Karpas-422 (cell line): ENCODE measurements at regions not wholly inside any gene's neighbourhood (a gene's known extent, or its start where the extent isn't known, plus 50 kb on each side); places are given as distances from the start of the nearest gene placed in this dataset.

Experiments used
- DNase-seq: peaks from one replicate; pipeline ENCODE4 v3.0.0-alpha.2; 2015
- H2AFZ ChIP-seq: fragments of 200-600 bp; sonication (generic); 2 replicates; pipeline ENCODE4 v1.6.1; 2014; ENCODE audit warnings: antibody characterized with exemption, low read length, mixed read lengths
- H3K27ac ChIP-seq: fragments of 200-600 bp; sonication (generic); 2 replicates; pipeline ENCODE4 v1.5.1; 2014; ENCODE audit warnings: mild to moderate bottlenecking, low read length, moderate library complexity
- H3K27me3 ChIP-seq: fragments of 200-600 bp; sonication (generic); 2 replicates; pipeline ENCODE4 v1.6.1; 2014; ENCODE audit warnings: low read length, mixed read lengths
- H3K36me3 ChIP-seq: fragments of 200-600 bp; sonication (generic); 2 replicates; pipeline ENCODE4 v1.6.1; 2014; ENCODE audit warnings: low read length, mixed read lengths; ENCODE audit not compliant: insufficient read depth
- H3K4me1 ChIP-seq: fragments of 200-600 bp; sonication (generic); 2 replicates; pipeline ENCODE4 v1.6.1; 2014; ENCODE audit warnings: mild to moderate bottlenecking, low read length, mixed read lengths
- H3K4me2 ChIP-seq: fragments of 200-600 bp; sonication (generic); 2 replicates; pipeline ENCODE4 v1.6.1; 2014; ENCODE audit warnings: low read length, low read depth, mild to moderate bottlenecking; ENCODE audit not compliant: poor library complexity, severe bottlenecking
- H3K4me3 ChIP-seq: fragments of 200-600 bp; sonication (generic); 2 replicates; pipeline ENCODE4 v1.5.1; 2014; ENCODE audit warnings: mild to moderate bottlenecking, antibody characterized with exemption, low read length, mixed read lengths
- H3K79me2 ChIP-seq: fragments of 200-600 bp; sonication (generic); 2 replicates; pipeline ENCODE4 v1.6.1; 2014; ENCODE audit warnings: mild to moderate bottlenecking, low read length, mixed read lengths
- H3K9ac ChIP-seq: fragments of 200-600 bp; sonication (generic); 2 replicates; pipeline ENCODE4 v1.6.0; 2014; ENCODE audit warnings: low read length
- H3K9me2 ChIP-seq: fragments of 200-600 bp; sonication (generic), shearing (Covaris generic); replicated peaks from 2 replicates; pipeline ENCODE4 v1.6.0; 2014; ENCODE audit warnings: mild to moderate bottlenecking, low read length, moderate library complexity; ENCODE audit not compliant: insufficient read depth
- H3K9me3 ChIP-seq: fragments of 300-700, 200-600 bp; sonication (generic); 2 replicates; pipeline ENCODE4 v1.6.1; 2014; ENCODE audit warnings: low read length, mixed read lengths
- H4K20me1 ChIP-seq: fragments of 200-600 bp; sonication (generic); 2 replicates; pipeline ENCODE4 v1.6.1; 2014; ENCODE audit warnings: mild to moderate bottlenecking, antibody characterized with exemption, low read length, low read depth; ENCODE audit not compliant: insufficient read depth

DNA sequence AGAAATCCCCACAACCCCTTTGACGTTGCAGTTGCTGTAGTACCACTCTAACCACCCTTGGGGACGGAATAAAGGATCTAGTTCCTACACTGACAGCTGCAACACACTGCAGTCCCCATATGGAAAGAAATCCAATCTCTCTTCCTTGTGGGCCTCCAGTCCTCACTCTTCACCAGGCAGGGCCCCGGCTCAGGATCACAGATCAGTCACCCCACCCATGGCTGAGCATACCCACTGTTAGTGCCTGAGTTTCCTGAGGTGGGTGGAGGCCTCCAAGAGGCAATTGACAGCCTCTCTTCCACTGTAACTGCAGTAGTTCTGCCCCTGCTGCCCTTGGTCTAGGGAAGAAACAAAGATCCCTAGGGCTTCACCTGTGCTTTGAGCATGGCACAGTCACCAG is 670.0 kb upstream of the CDH2 start:
- DNase-seq: no peak

DNA sequence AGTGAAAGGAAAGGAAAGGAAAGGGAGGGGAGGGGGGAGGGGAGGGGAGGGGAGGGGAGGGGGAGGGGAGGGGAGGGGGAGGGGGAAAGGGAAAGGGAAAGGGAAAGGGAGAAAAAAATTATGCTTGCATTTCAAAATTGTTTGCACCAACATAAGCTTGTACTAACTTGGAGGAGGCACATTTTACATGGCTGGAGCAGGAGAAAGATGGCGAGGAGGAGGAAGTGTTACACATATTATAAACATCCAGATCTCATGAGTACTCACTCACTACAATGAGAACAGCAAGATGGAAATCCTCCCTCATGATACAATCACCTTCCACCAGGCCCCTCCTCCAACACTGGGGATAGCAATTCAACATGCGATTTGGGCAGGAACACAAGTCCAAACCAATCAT is 660.2 kb upstream of the CDH2 start:
- Histone ChIP-seq H3K9ac (no peak overlapping the region), H3K9me3 (peaks cover 24% of the 10 kb centered on the region), H3K4me1 (no peaks in the 10 kb centered on the region), H3K4me3 (no peak overlapping the region), H3K36me3 (no peaks in the 10 kb centered on the region), H3K79me2 (no peaks in the 10 kb centered on the region), H3K4me2 (no peak overlapping the region), H3K27me3 (no peaks in the 10 kb centered on the region), H4K20me1 (no peaks in the 10 kb centered on the region), H2AFZ (no peak overlapping the region), H3K9me2 (no peaks in the 10 kb centered on the region), H3K27ac (no peak overlapping the region)
- DNase-seq: no peak

More for the DNA sequence above, 670.0 kb upstream of the CDH2 start:
- no peaks in the 10 kb centered on the region for H3K4me1 ChIP-seq
- no peaks in the 10 kb centered on the region for H3K9me2 ChIP-seq
- no peak overlapping the region for H3K27ac ChIP-seq
- H3K36me3 ChIP-seq: no peaks in the 10 kb centered on the region
- H2AFZ ChIP-seq: no peak overlapping the region
- H3K79me2 ChIP-seq: no peaks in the 10 kb centered on the region
- H4K20me1 ChIP-seq: no peaks in the 10 kb centered on the region
- no peaks in the 10 kb centered on the region for H3K27me3 ChIP-seq
- no peak overlapping the region for H3K9ac ChIP-seq
- no peak overlapping the region for H3K4me3 ChIP-seq
- H3K9me3 ChIP-seq: peaks cover 42% of the 10 kb centered on the region
- H3K4me2 ChIP-seq: no peak overlapping the region

GRCh38 chr18:28834889-28835288 is 658.0 kb upstream of the CDH2 start:
- Histone ChIP-seq H3K4me2 (no peak overlapping the region), H3K9me2 (no peaks in the 10 kb centered on the region), H3K27ac (no peak overlapping the region), H4K20me1 (no peaks in the 10 kb centered on the region), H3K9me3 (peaks cover 25% of the 10 kb centered on the region), H3K4me3 (no peak overlapping the region), H3K27me3 (no peaks in the 10 kb centered on the region), H3K36me3 (no peaks in the 10 kb centered on the region), H2AFZ (no peak overlapping the region), H3K4me1 (no peaks in the 10 kb centered on the region), H3K9ac (no peak overlapping the region), H3K79me2 (no peaks in the 10 kb centered on the region)
- no peak for DNase-seq

DNA sequence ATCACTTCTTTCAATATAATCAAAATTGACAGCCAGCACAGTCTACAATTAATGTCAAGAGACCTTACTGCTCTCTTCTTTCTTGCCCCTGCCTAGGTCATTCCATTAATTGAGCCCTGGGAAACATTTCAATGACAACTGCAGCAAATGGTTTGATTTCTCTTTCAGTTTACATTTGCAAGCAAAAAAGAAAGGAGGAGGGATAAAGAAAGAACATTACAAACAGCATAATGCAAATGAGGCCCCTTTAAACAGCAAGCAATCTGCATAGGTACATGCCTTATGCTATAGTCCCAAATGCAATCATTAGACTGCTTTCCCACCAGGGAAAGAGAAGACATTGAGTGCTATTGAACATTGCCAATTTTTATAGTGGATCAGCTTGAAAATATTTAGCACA is 655.0 kb upstream of the CDH2 start:
- no peaks in the 10 kb centered on the region for H3K4me1 ChIP-seq
- no peaks in the 10 kb centered on the region for H3K79me2 ChIP-seq
- no peaks in the 10 kb centered on the region for H3K9me2 ChIP-seq
- H3K36me3 ChIP-seq: no peaks in the 10 kb centered on the region
- no peaks in the 10 kb centered on the region for H3K27me3 ChIP-seq
- H3K4me3 ChIP-seq: no peak overlapping the region
- peaks cover 24% of the 10 kb centered on the region for H3K9me3 ChIP-seq
- no peaks in the 10 kb centered on the region for H4K20me1 ChIP-seq
- no peak overlapping the region for H3K27ac ChIP-seq
- H3K4me2 ChIP-seq: no peak overlapping the region
- DNase-seq: no peak
- no peak overlapping the region for H2AFZ ChIP-seq
- H3K9ac ChIP-seq: no peak overlapping the region

DNA sequence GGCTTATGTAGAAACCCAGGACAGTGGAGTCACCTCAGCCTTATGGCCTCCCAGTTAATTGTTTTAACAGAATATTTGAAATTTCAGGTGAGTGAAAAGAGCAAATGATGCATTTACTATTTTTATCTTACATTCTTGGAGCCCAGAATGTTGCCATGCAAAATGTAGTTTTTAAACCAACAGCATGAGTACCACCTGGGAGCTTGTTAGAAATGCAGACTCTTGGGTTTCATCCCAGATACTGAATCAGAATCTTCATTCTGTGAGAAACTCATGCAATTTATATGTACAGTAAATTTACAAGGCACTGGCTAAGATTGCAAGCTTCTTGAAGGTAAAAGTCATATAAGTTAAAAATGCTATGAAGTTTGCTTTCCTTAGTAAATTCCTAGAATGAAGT is 654.5 kb upstream of the CDH2 start:
- no peak overlapping the region for H2AFZ ChIP-seq
- DNase-seq: no peak
- no peak overlapping the region for H3K4me3 ChIP-seq
- no peaks in the 10 kb centered on the region for H3K9me2 ChIP-seq
- H3K27me3 ChIP-seq: no peaks in the 10 kb centered on the region
- H3K9me3 ChIP-seq: peaks cover 28% of the 10 kb centered on the region
- H4K20me1 ChIP-seq: no peaks in the 10 kb centered on the region
- H3K4me1 ChIP-seq: no peaks in the 10 kb centered on the region
- no peak overlapping the region for H3K27ac ChIP-seq
- H3K4me2 ChIP-seq: no peak overlapping the region
- no peak overlapping the region for H3K9ac ChIP-seq
- no peaks in the 10 kb centered on the region for H3K79me2 ChIP-seq
- H3K36me3 ChIP-seq: no peaks in the 10 kb centered on the region

DNA sequence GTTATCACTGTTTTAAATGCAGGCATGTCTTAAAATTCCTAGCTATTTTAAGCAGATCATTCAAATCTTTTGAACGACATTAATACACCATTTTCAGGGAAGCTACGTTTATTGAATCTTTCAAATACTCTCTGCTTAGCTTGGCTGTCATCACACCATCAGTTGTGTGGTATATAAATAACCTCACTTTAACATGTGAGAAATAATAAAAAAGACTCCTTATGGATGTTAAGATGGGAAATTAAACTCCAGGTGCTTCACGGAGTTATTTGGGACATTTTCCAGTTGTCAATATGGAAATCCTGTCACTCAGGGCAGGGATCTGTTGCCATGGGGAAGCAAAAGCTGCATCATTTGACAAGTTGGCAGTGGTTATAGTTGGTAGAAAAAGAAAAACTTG is 649.2 kb upstream of the CDH2 start:
- Histone ChIP-seq H3K36me3 (no peaks in the 10 kb centered on the region), H3K9me3 (peaks cover 29% of the 10 kb centered on the region), H3K79me2 (no peaks in the 10 kb centered on the region), H3K27me3 (no peaks in the 10 kb centered on the region), H3K9me2 (no peaks in the 10 kb centered on the region), H4K20me1 (no peaks in the 10 kb centered on the region), H2AFZ (no peak overlapping the region), H3K4me2 (no peak overlapping the region), H3K4me3 (no peak overlapping the region), H3K9ac (no peak overlapping the region), H3K4me1 (no peaks in the 10 kb centered on the region), H3K27ac (no peak overlapping the region)
- DNase-seq: no peak

DNA sequence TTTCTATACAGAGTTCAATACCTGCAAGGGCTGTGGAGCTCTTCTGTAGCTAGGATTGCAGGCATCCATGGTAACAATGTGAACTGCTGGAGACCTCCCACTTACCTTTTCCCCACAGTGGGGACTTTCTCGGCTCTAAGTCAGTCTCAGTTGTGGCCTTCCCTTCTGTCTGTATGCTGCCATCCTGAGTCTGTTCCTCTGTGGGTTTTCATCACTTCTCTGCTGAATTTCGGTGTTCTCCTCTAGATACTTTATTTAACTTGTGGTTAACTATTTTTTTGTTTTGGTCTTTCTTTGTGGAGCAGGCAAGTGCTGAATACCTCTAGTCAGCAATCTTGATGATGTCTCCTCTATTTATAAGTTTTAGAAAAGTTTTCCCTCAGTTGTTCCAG is 647.2 kb upstream of the CDH2 start:
- no peaks in the 10 kb centered on the region for H3K9me2 ChIP-seq
- no peaks in the 10 kb centered on the region for H3K79me2 ChIP-seq
- no peak overlapping the region for H3K27ac ChIP-seq

DNA sequence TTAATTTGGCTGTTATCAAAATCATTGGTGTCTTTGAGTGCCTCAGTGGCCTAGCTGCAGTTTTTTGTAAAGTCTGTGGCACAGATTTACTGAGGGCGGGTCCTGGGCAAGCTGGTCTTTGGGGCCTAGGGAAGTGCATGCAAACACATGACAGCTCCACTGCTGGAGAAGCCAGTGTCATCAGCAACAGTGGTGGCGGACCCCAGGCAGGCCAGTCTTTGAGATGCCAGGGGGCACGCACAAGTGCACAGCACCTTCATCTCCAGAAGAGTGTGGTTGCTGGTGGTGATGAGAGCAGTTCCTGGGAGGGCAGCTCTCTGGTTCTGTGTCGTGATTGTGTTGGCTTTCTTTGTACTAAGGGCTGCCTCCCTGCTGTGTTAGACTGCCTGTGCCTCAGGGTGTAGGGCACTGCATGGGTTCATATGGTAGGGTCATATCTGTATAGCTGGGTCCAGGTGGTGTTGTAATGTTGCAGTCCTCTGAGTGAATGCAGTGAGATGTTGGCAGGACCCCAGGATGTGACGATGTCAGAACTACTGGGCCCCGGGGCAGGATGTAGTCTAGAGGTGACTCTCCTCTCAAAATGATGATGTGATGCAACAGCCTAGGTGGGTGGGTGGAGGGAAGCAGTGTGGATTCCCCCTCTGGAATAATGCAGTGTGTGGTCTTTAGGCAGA is 646.7 kb upstream of the CDH2 start:
- Histone ChIP-seq H2AFZ (no peak overlapping the region), H3K27me3 (no peaks in the 10 kb centered on the region), H3K79me2 (no peaks in the 10 kb centered on the region), H3K36me3 (no peaks in the 10 kb centered on the region), H3K9me2 (no peaks in the 10 kb centered on the region), H3K4me2 (no peak overlapping the region), H3K9ac (no peak overlapping the region), H3K4me1 (no peaks in the 10 kb centered on the region), H3K9me3 (peaks cover 32% of the 10 kb centered on the region), H3K4me3 (no peak overlapping the region), H3K27ac (no peak overlapping the region), H4K20me1 (no peaks in the 10 kb centered on the region)
- no peak for DNase-seq

More for the DNA sequence above, 647.2 kb upstream of the CDH2 start:
- H4K20me1 ChIP-seq: no peaks in the 10 kb centered on the region
- no peak for DNase-seq
- no peaks in the 10 kb centered on the region for H3K4me1 ChIP-seq
- H3K4me2 ChIP-seq: no peak overlapping the region
- H3K27me3 ChIP-seq: no peaks in the 10 kb centered on the region
- no peak overlapping the region for H3K9ac ChIP-seq
- H3K4me3 ChIP-seq: no peak overlapping the region
- H3K36me3 ChIP-seq: no peaks in the 10 kb centered on the region
- peaks cover 31% of the 10 kb centered on the region for H3K9me3 ChIP-seq
- H2AFZ ChIP-seq: no peak overlapping the region

DNA sequence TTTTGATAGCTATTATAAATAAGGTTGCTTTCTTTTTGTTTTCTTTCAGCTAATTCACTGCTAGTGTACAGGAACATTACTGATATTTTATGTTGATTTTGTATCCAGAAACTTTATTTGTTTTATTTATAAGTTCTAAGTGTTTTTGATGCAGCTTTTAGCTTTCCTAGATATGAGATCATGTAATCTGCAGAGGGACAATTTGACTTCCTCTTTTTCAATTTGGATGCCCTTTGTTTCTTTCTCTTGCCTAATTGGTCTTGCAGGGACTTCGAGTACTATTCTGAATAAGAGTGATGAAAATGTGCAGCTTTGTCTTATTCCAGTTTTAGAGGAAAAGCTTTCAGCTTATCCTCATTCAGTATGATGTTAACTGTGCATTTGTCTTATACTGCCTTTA is 643.4 kb upstream of the CDH2 start:
- Histone ChIP-seq H3K27me3 (no peaks in the 10 kb centered on the region), H3K27ac (no peak overlapping the region)

More for the DNA sequence above, 643.4 kb upstream of the CDH2 start:
- Histone ChIP-seq H3K36me3 (no peaks in the 10 kb centered on the region), H3K4me3 (no peak overlapping the region), H3K79me2 (no peaks in the 10 kb centered on the region), H3K4me2 (no peak overlapping the region), H4K20me1 (no peaks in the 10 kb centered on the region), H2AFZ (no peak overlapping the region), H3K9me3 (peaks cover 30% of the 10 kb centered on the region), H3K4me1 (no peaks in the 10 kb centered on the region), H3K9ac (no peak overlapping the region), H3K9me2 (no peaks in the 10 kb centered on the region)
- no peak for DNase-seq
